AG09319 (cell line): ENCODE measurements at regions not wholly inside any gene's neighbourhood (a gene's known extent, or its start where the extent isn't known, plus 50 kb on each side); places are given as distances from the start of the nearest gene placed in this dataset.

ENCODE experiments used
- DNase-seq: peaks from one replicate; pipeline ENCODE4 v3.0.0-alpha.2; 2010; ENCODE audit warnings: low read depth; ENCODE audit errors: extremely low read depth
- CTCF ChIP-seq: IDR thresholded peaks from 2 replicates; pipeline ENCODE4 v1.5.1; 2011; ENCODE audit warnings: low read depth, mild to moderate bottlenecking, inconsistent platforms, low read length, moderate library complexity

- DNase-seq: no peak
- TF ChIP-seq CTCF: no peak
These were observed 630.6 kb downstream of the LMO4 start for GRCh38 chr1:87959236-87959635.

DNA sequence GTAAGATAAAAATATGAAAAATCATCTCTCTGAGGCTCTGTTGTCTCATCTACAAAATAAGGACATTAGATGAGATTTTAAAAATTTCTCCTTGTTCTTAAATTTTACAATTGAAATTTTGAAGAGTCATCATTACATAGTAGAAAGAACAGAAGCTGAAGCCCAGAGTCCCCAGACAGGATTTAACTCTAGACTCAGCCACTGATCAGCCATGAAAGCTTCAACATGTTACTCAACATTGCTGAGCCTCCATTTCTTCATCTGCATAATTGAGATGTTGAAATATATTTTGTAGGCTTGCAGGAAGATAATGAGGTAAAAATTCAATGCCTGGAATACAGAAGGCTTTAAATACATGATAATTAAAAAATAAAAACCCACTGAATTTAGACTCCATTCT is 633.3 kb downstream of the LMO4 start:
- no peak for DNase-seq
- no peak for TF ChIP-seq CTCF

- TF ChIP-seq CTCF: no peak
- DNase-seq: no peak
These were observed 634.9 kb downstream of the LMO4 start for GRCh38 chr1:87963556-87963955.

DNA sequence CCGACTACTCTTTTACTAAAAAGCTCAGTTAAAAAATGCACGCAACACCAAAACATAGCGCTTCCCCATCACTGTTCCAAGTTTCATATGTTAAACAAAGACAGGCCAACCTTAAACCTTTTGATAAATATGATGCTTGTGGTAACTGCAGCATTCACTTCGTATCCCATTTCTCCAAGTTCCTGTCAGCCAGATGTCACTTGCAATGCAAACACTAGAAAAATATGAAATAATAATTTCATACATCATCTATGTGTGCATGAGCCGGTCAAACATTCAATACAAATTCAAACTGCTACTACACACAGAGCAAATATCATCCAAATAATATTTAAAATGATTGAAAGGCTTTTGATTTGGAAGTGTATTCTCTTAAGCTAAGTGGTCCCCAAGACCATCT is 636.5 kb downstream of the LMO4 start:
- TF ChIP-seq CTCF: no peak
- DNase-seq: no peak

DNA sequence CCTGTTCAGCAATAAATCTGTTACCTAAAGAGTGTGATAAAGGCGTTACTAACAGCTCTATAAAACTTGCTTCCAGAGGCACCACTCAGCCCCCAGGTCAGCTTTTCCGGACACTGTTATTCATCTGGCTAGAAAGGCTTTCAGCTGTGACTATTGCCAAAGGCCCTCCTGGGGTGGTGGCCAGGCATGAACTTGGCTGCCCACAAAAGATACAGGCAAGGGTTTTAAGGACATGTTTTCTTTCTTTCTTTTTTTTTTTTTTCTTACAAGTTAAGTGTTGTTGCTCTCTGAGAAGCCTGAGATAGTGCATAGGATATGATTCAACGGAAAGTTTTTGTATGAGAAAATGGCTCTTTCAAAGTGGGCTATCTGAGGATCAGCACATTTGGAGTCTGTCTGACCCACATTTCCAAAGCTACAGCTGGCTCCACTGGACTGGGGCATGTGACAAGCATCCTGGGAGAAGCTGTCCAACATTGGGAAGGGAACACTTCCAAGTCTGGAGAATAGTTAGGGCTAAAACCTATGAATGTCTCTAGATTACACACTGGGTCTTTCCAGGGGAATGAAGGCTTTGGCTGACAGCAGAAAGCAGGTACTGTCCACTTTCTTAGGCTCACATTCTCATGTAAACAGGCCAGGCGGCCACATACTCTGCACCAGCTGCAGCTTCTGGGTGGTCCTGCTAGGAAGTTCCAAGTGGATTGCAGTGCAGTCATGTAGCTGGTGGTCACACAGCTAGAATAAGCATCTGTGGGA is 639.7 kb downstream of the LMO4 start:
- DNase-seq: no peak

DNA sequence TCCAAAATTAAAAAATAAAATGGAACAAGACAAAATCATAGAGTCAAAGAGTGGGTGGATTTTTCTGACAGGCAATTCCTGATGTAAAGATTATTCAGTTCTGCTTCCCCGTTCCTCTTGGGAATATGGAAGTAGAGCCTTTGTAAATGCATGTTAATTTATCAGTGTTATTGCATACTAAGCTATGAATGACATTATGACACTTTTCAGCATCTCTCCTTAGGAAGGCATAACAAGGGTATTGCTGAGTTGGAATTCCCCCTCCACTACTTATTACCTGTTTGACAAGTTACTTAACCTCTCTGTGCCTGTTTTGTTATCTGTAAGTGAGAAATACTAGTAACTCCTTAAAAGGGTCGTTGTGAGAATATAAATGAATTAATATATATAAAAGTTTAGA is 640.4 kb downstream of the LMO4 start:
- TF ChIP-seq CTCF: no peak
- DNase-seq: no peak

More for the DNA sequence above, 639.7 kb downstream of the LMO4 start:
- no peak for TF ChIP-seq CTCF

- no peak for DNase-seq
- no peak for TF ChIP-seq CTCF
These were observed 644.1 kb downstream of the LMO4 start for GRCh38 chr1:87972811-87973210.
